A204.1 (cell line): ENCODE measurements at regions not wholly inside any gene's neighbourhood (a gene's known extent, or its start where the extent isn't known, plus 50 kb on each side); places are given as distances from the start of the nearest gene placed in this dataset.

Source experiments
- FAIRE-seq: peaks from 2 replicates; lab custom pipeline; 2012; peaks lifted over from hg19 to GRCh38; lab: Jason Lieb, UNC

- no peak for FAIRE-seq
Observed at GRCh38 chr2:217060951-217061547, 201.2 kb upstream of the TNP1 start.

- no peak for FAIRE-seq
Observed at GRCh38 chr2:217060516-217060915, 200.7 kb upstream of the TNP1 start.

- no peak for FAIRE-seq
Observed at GRCh38 chr2:217058791-217059755, 199.2 kb upstream of the TNP1 start.

- FAIRE-seq, result no peak
Observed at GRCh38 chr2:217057773-217058172, 197.9 kb upstream of the TNP1 start.

GRCh38 chr2:217055624-217056023 lies 195.8 kb upstream of the TNP1 start:
- FAIRE-seq, result no peak

GRCh38 chr2:217054791-217055190 lies 194.9 kb upstream of the TNP1 start:
- no peak for FAIRE-seq

- no peak for FAIRE-seq
Observed at GRCh38 chr2:217052856-217053577, 193.2 kb upstream of the TNP1 start.

GRCh38 chr2:217051416-217051815 lies 191.6 kb upstream of the TNP1 start:
- no peak for FAIRE-seq

GRCh38 chr2:217049956-217050355 lies 190.1 kb upstream of the TNP1 start:
- no peak for FAIRE-seq

- no peak for FAIRE-seq
Observed at GRCh38 chr2:217049422-217049821, 189.6 kb upstream of the TNP1 start.

- FAIRE-seq, result no peak
Observed at GRCh38 chr2:217048730-217049129, 188.9 kb upstream of the TNP1 start.

- no peak for FAIRE-seq
Observed at GRCh38 chr2:217047631-217048030, 187.8 kb upstream of the TNP1 start.

- no peak for FAIRE-seq
Observed at GRCh38 chr2:217047209-217047608, 187.3 kb upstream of the TNP1 start.

GRCh38 chr2:217045700-217046475 lies 186.0 kb upstream of the TNP1 start:
- FAIRE-seq, result no peak

GRCh38 chr2:217040099-217040498 lies 180.2 kb upstream of the TNP1 start:
- FAIRE-seq, result no peak

- no peak for FAIRE-seq
Observed at GRCh38 chr2:217038001-217038400, 178.1 kb upstream of the TNP1 start.

- FAIRE-seq, result no peak
Observed at GRCh38 chr2:217037353-217037752, 177.5 kb upstream of the TNP1 start.

- FAIRE-seq, result no peak
Observed at GRCh38 chr2:217035967-217036366, 176.1 kb upstream of the TNP1 start.

GRCh38 chr2:217033186-217033585 lies 173.3 kb upstream of the TNP1 start:
- FAIRE-seq, result no peak

GRCh38 chr2:217031445-217031844 lies 171.6 kb upstream of the TNP1 start:
- no peak for FAIRE-seq

GRCh38 chr2:217030081-217030480 lies 170.2 kb upstream of the TNP1 start:
- no peak for FAIRE-seq

- no peak for FAIRE-seq
Observed at GRCh38 chr2:217028128-217028527, 168.3 kb upstream of the TNP1 start.
